Osteoblast (primary cell): ENCODE measurements at regions not wholly inside any gene's neighbourhood (a gene's known extent, or its start where the extent isn't known, plus 50 kb on each side); places are given as distances from the start of the nearest gene placed in this dataset.
"Not testable (repeated sequence)": the region's sequence is repeated elsewhere in the genome, so short reads cannot be mapped to it uniquely, and the experiment has no call there.

Source experiments
- DNase-seq: peaks from one replicate; pipeline ENCODE4 v3.0.0; 2011; ENCODE audit warnings: low spot score, mixed read lengths; ENCODE audit not compliant: insufficient read length; ENCODE audit errors: missing footprints
- H2AFZ ChIP-seq: 2 replicates; pipeline ENCODE4 v1.6.0; 2011; ENCODE audit warnings: mild to moderate bottlenecking, low read length
- H3K27ac ChIP-seq: 2 replicates; pipeline ENCODE4 v1.5.1; 2011; ENCODE audit warnings: mild to moderate bottlenecking, low read depth, low read length, moderate library complexity
- H3K27me3 ChIP-seq: 2 replicates; pipeline ENCODE4 v1.6.0; 2012; ENCODE audit warnings: mild to moderate bottlenecking, control low read depth, inconsistent platforms, low read length, moderate library complexity; ENCODE audit not compliant: insufficient read depth
- H3K36me3 ChIP-seq: 2 replicates; pipeline ENCODE4 v1.5.1; 2011; ENCODE audit warnings: mild to moderate bottlenecking, low read length, control low read depth, moderate library complexity; ENCODE audit not compliant: insufficient read depth
- H3K4me1 ChIP-seq: 2 replicates; pipeline ENCODE4 v1.5.1; 2011; ENCODE audit warnings: mild to moderate bottlenecking, low read length, control low read depth, moderate library complexity; ENCODE audit not compliant: insufficient read depth
- H3K4me2 ChIP-seq: 2 replicates; pipeline ENCODE4 v1.6.0; 2011; ENCODE audit warnings: mild to moderate bottlenecking, low read length; ENCODE audit not compliant: insufficient read depth
- H3K4me3 ChIP-seq: fragments of 200-600 bp; sonication (generic); 3 replicates; pipeline ENCODE4 v1.5.1; 2012; ENCODE audit warnings: mild to moderate bottlenecking, low read length, inconsistent platforms; ENCODE audit not compliant: insufficient read depth
- H3K79me2 ChIP-seq: 2 replicates; pipeline ENCODE4 v1.6.0; 2012; ENCODE audit warnings: mild to moderate bottlenecking, low read length, control low read depth, inconsistent platforms; ENCODE audit not compliant: insufficient read depth
- H3K9me3 ChIP-seq: 2 replicates; pipeline ENCODE4 v1.5.1; 2011; ENCODE audit warnings: low read depth, low read length, control low read depth
- H4K20me1 ChIP-seq: 2 replicates; pipeline ENCODE4 v1.6.0; 2012; ENCODE audit warnings: mild to moderate bottlenecking, low read length, control low read depth; ENCODE audit not compliant: insufficient read depth
- TF ChIP-seq, protein P1 (sequence below): IDR thresholded peaks from 2 replicates; pipeline ENCODE4 v1.5.1; 2011; ENCODE audit warnings: mild to moderate bottlenecking, low read depth, low read length, moderate library complexity; ENCODE audit errors: extremely low read depth

DNA sequence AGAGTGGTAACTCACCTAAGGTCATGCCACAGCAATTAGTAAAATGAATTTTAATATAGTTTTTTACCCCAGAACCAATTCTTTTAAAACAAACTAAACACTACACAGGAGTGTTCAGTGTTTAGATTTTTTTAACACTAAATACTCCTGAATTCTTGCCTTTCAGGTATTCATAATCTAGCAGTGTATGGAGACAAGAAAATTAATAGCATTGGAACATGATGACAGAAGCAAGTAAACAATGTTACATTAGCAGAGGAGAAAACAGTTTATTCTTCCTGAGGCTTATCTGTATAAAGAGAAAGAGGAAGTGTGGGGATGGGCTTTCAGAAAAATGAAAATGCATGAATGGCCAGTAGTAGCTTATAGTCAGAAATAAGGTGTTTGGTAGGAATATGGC lies 222.1 kb upstream of the FAT3 start:
- no peaks in the 10 kb centered on the region for H3K36me3 ChIP-seq
- H4K20me1 ChIP-seq: no peaks in the 10 kb centered on the region
- no peaks in the 10 kb centered on the region for H3K4me1 ChIP-seq
- DNase-seq: no peak
- no peaks in the 10 kb centered on the region for H3K27me3 ChIP-seq
- H3K4me2 ChIP-seq: no peak overlapping the region
- H2AFZ ChIP-seq: no peak overlapping the region
- no peak overlapping the region for H3K27ac ChIP-seq
- no peak overlapping the region for H3K4me3 ChIP-seq
- H3K79me2 ChIP-seq: no peaks in the 10 kb centered on the region
- no peaks in the 10 kb centered on the region for H3K9me3 ChIP-seq
- TF ChIP-seq, protein P1, sequence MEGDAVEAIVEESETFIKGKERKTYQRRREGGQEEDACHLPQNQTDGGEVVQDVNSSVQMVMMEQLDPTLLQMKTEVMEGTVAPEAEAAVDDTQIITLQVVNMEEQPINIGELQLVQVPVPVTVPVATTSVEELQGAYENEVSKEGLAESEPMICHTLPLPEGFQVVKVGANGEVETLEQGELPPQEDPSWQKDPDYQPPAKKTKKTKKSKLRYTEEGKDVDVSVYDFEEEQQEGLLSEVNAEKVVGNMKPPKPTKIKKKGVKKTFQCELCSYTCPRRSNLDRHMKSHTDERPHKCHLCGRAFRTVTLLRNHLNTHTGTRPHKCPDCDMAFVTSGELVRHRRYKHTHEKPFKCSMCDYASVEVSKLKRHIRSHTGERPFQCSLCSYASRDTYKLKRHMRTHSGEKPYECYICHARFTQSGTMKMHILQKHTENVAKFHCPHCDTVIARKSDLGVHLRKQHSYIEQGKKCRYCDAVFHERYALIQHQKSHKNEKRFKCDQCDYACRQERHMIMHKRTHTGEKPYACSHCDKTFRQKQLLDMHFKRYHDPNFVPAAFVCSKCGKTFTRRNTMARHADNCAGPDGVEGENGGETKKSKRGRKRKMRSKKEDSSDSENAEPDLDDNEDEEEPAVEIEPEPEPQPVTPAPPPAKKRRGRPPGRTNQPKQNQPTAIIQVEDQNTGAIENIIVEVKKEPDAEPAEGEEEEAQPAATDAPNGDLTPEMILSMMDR: no peak

GRCh38 chr11:91998481-91998880 lies 226.1 kb upstream of the FAT3 start:
- no peak for DNase-seq
- no peak overlapping the region for H3K4me2 ChIP-seq
- H3K36me3 ChIP-seq: no peaks in the 10 kb centered on the region
- no peaks in the 10 kb centered on the region for H3K27me3 ChIP-seq
- H4K20me1 ChIP-seq: no peaks in the 10 kb centered on the region
- H3K9me3 ChIP-seq: no peaks in the 10 kb centered on the region
- H3K79me2 ChIP-seq: no peaks in the 10 kb centered on the region
- H3K4me1 ChIP-seq: no peaks in the 10 kb centered on the region
- no peak overlapping the region for H3K27ac ChIP-seq
- no peak overlapping the region for H3K4me3 ChIP-seq
- no peak overlapping the region for H2AFZ ChIP-seq
- TF ChIP-seq, protein P1: no peak

DNA sequence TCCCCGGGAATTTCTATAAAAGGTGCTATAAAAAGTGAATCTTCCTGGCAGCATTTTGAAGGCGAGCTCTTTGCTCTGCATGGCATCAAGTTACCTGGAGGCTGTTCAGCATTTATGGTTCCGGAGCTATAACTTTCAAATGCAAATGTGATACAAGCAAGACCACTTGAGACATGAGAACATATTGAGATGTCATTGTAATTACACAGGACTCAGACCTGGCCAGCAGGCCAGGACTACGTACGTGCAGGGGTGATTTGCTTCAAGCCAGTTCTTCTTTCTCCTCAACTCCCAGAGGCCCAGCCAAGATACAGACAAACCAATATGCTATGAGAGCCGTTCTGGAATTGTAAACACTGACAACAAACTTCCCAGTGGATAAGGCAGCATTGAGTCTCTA lies 227.4 kb upstream of the FAT3 start:
- Histone ChIP-seq H3K4me2 (no peak overlapping the region), H3K79me2 (no peaks in the 10 kb centered on the region), H3K4me1 (no peaks in the 10 kb centered on the region), H4K20me1 (no peaks in the 10 kb centered on the region), H3K9me3 (no peaks in the 10 kb centered on the region), H3K36me3 (no peaks in the 10 kb centered on the region), H3K27me3 (no peaks in the 10 kb centered on the region), H3K27ac (no peak overlapping the region), H2AFZ (no peak overlapping the region), H3K4me3 (no peak overlapping the region)
- DNase-seq: no peak
- TF ChIP-seq, protein P1: no peak

GRCh38 chr11:91996526-91996925 lies 228.1 kb upstream of the FAT3 start:
- no peak overlapping the region for H3K27ac ChIP-seq
- no peaks in the 10 kb centered on the region for H4K20me1 ChIP-seq
- H3K79me2 ChIP-seq: no peaks in the 10 kb centered on the region
- no peaks in the 10 kb centered on the region for H3K27me3 ChIP-seq
- no peaks in the 10 kb centered on the region for H3K36me3 ChIP-seq
- H3K4me2 ChIP-seq: no peak overlapping the region
- no peak for DNase-seq
- H2AFZ ChIP-seq: no peak overlapping the region
- no peaks in the 10 kb centered on the region for H3K9me3 ChIP-seq
- H3K4me1 ChIP-seq: no peaks in the 10 kb centered on the region
- TF ChIP-seq, protein P1: no peak
- no peak overlapping the region for H3K4me3 ChIP-seq

GRCh38 chr11:91988443-91988842 lies 236.2 kb upstream of the FAT3 start:
- not testable (repeated sequence) for H4K20me1 ChIP-seq, H3K36me3 ChIP-seq, H3K79me2 ChIP-seq, H3K27ac ChIP-seq, H3K4me1 ChIP-seq, H3K4me2 ChIP-seq, DNase-seq, H3K4me3 ChIP-seq, H3K27me3 ChIP-seq, H2AFZ ChIP-seq, H3K9me3 ChIP-seq
